ENCODE measurements at regions not wholly inside any gene's neighbourhood (a gene's known extent, or its start where the extent isn't known, plus 50 kb on each side); places are given as distances from the start of the nearest gene placed in this dataset.
"Not testable (repeated sequence)": the region's sequence is repeated elsewhere in the genome, so short reads cannot be mapped to it uniquely, and the experiment has no call there.

DNA sequence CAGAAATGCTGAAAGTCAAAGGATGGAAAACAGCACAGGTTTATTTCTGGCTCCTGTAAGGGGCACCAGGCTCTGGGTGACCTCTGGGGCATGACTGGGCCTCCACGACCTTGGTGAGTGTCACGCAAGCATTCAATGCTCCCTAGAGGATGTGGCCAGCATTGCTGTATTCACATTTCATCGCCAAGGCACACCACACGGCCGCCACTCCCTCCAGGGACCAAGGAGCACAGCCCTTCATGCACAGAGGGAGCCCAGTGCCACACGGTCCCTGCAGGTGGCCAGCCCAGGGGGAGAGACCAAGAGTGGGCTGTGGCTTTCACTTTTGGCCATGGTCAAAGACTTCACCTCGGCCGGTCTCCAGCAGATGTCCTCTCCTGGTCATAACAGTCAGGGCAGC lies 137.4 kb upstream of the TNRC6C start:
- DNase-seq (ENCODE audit: low read depth), result no peak

DNA sequence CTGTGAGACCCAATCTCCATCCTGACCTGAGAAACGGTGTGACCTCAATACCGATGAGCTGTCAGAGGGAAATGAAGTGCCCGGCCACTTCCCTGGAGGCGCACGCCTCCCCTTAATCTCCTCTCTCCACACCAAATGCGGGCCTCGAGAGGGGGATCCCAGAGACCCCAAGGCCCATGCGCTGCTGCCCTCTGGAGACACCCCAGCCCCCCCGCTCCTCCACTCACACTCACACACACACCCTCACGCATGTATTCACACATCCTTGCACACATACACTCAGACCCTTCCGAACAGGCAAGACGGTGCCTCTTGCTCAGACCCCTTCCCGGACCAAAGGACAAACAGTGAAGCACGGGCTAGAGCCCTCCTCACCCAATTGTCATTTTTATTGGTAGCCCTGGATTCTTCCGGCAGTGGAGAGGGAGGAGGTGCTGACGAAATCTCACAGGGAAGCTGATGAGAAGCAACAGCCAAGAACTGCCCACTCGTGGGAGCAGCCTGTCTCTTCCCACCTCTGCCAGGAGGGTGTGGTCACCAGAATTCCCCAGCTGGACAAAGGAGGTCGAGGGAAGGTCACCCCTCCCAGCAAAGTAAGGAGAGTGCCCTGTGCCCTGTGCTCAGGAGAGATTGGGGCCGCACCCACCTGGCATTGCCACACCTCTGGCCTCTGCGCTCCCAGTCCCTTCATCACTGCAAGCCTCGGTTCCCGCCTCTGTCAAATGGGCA lies 136.0 kb upstream of the TNRC6C start:
- DNase-seq (ENCODE audit: low read depth), result no peak

GRCh38 chr17:77824102-77824779 lies 134.3 kb upstream of the TNRC6C start:
- no peak for DNase-seq (ENCODE audit: low read depth)

GRCh38 chr17:77824780-77825280 lies 133.7 kb upstream of the TNRC6C start:
- no peak for DNase-seq (ENCODE audit: low read depth)

- no peak for DNase-seq (ENCODE audit: low read depth)
Observed at GRCh38 chr17:77825621-77826020, 132.9 kb upstream of the TNRC6C start.

DNA sequence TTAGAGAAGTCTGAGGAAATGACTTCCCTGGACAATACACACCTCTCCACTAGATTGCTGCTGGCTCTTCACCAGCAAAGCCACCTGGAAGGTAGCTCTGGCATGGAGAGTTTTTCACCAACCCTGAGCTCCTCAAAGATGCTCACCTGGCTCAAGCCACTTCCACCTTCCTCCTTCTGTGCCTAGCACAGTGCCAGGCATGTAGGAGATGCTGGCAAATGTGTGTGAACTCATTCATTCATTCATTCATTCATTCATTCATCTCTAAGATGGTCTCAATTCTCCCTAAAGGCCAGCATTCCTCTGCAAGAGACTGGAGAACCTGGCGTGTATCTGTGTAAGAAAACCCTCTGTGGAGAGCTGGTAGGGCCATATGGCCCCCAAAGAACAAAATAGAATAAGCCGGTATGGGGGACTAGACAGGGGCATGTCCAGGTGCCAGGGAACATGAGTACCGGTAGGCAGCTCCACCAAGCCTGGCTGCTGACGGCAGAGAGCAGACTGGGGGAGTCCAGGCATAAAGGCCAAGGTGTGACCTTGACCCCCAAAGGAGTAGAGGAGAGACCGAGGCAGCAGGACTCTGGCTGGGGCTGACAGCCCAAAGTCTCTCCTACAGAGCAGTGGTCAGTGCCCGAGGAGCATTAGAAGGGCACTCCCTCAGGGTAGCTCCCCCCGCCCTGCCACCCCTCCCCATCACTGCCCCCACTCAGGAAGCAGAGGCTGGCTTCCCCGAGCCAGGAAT lies 132.2 kb upstream of the TNRC6C start:
- DNase-seq (ENCODE audit: low read depth), result no peak

DNA sequence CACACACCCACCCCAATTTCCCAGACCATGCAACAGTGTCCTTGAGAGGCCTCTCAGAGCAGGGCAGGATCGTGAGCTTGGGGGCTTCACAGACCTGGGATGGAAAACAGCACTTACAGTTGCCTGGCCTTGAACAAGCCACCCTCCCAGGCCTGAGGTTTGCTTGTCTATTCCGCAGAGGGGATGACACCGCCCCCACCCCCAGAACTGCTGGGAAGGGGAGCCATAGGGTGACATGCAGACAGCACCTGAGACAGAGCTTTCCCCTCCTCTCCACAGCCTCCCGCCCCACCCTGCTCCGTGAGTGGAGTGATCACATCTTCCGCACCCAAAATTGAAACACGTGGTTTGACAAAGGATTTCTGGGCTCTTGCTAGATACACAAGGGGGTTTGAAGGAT lies 131.5 kb upstream of the TNRC6C start:
- DNase-seq (ENCODE audit: low read depth), result no peak

DNA sequence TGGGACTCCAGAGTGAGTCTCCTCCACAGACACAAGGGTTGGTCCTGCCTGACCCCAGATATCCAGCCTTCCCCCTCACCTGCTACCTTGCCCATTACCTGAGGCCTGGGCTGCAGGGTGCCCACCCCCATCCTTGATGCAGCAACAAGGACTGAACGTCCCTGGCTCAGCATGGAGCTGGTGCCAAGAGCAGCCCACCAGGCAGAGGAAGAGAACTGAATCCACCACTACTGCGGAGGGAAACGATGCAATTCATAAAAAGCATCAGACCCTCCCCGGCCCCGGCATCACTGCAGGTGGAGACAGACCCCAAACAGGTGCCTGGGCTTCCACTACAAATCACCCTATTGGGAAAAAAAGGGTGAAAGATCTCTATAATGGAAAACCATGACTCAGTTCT lies 131.0 kb upstream of the TNRC6C start:
- no peak for DNase-seq (ENCODE audit: low read depth)

DNA sequence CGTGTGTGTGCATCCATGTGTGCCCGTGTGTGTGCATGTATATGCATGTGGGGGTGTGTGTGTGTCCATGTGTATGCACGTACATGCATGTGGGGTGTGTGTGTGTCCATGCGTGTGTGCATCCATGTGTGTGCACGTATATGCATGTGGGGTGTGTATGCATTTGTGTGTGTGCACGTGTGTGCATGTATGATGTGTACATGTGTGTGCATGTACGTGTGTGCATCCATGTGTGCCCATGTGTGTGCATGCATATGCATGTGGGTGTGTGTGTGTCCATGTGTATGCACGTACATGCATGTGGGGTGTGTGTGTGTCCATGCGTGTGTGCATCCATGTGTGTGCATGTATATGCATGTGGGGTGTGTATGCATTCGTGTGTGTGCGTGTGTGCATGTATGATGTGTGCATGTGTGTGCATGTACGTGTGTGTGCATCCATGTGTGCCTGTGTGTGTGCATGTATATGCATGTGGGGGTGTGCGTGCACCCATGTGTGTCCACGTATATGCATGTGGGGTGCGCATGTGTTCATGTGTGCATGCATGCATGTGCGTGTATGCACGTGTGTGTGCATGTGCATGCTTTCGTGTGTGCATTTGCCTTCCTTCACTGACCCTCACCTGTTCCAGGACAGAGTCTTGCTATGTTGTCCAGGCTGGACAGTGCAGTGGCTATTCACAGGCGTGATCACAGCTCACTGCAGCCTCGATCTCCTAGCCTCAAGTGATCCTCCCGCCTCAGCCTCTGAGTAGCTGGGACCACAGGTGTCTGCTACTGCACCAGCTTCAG lies 129.6 kb upstream of the TNRC6C start:
- no peak for DNase-seq (ENCODE audit: low read depth)

- DNase-seq (ENCODE audit: low read depth), result no peak
Observed at GRCh38 chr17:77829843-77830799, 128.4 kb upstream of the TNRC6C start.

DNA sequence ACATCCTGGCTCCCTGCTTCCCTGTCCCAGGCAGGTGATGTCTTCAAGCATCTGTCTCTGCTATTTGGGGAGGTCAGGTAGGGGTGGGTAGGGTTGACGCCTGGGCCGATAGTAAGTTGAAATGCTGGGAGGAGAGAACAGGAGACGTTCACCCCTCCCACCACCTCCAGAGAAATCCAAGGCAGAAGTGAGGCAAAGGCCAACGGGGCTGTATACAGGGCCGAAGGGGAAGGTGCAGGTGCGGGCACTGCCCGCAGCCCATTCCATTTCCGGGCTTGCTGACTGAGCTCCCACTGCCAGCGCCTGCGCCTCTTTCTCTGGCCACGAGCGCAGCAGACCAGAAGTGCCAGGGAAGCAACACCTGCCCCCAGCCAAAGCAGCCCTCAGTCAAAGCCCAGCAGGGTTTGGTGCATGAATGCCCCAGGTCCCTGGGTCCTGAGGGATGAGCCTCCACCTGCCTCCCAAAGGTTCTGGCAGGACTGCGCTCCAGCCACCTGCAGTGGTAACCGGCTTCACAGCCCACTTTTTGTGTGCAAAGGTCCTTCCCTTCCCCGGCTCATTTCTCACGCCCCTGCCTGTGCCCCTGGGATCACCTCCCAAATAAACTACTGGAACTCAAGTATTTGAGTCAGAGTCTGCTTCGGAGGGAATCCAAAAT lies 127.6 kb upstream of the TNRC6C start:
- no peak for DNase-seq (ENCODE audit: low read depth)

DNA sequence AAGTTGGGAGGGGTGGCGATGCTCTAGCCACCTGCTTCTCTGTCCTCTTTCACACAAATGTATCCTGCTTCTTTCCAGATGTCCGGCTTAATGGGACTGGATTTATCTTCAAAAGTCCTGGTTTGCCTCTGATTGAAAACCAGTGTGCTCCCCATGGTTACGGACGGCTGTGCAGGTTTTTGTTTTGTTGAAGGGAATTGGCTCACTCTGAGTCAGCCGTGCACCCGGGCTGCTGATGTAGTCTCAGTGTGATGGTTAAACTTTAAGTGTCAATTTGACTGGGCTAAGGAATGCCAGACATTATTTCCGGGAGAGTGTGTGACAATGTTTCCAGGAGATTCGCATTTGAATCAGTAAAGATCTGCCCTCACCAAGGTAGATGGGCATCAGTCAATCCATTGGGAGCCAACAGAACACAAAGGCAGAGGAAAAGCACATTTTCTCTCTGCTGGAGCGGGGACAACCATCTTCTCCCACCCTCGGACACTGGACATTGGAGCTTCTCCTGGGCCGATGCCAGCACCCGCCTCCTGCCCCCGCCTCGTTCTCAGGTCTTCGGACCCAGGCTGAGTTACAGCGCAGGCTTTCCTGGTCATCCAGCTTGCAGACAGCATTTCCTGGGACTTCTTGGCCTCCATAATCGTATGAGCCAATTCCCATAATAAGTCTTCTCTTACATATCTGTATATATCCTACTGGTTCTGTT lies 126.9 kb upstream of the TNRC6C start:
- DNase-seq (ENCODE audit: low read depth), result no peak

- DNase-seq (ENCODE audit: low read depth), result no peak
Observed at GRCh38 chr17:77832180-77832560, 126.3 kb upstream of the TNRC6C start.

DNA sequence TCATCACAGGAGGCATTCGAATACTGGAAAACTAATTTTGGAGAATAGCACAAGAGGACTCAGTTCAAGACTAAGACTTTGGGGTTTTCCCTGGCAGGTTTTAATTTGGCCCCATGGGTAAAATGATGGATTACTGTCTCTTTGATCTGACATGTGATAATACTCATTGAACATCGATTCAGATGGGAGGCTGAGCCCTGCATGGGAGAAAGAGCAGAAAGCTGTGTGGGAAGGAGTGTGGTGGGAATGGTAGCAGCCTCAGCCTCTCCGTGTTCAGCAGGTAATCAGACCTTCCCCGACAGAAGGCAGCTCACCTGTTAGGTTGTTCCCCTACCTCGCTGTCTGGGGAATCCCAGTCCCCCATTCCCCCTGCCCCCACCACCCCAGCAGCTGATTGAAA lies 124.7 kb upstream of the TNRC6C start:
- DNase-seq (ENCODE audit: low read depth), result no peak

GRCh38 chr17:77834170-77835115 lies 124.1 kb upstream of the TNRC6C start:
- peak; percentile 20 for DNase-seq (ENCODE audit: low read depth)

GRCh38 chr17:77836557-77837041 lies 121.9 kb upstream of the TNRC6C start:
- no peak for DNase-seq (ENCODE audit: low read depth)

DNA sequence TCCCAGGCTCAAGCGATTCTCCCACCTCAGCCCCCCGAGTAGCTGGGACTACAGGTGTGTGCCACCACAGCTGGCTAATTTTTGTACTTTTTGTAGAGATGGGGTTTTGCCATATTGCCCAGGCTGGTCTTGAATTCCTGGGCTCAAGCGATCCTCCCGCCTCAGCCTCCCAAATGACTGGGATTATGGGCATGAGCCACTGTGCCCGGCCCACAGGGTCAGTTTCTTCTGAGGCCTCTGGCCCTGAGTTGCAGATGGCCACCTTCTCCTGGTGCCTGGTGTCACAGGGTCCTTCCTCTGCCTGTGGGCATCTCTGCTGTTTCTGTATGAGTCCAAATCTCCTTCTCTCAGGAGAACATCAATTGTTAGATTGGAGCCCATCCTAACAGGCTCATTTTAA lies 121.4 kb upstream of the TNRC6C start:
- not testable (repeated sequence) for DNase-seq (ENCODE audit: low read depth)

GRCh38 chr17:77837917-77838316 lies 120.6 kb upstream of the TNRC6C start:
- DNase-seq (ENCODE audit: low read depth), result no peak

All from T follicular helper cell (primary cell).